Activated naive CD4-positive, alpha-beta T cell treated with anti-CD3 and anti-CD28 coated beads, Interleukin-2, amount 50 U/mL, for 72 hours (primary cell): ENCODE measurements at regions not wholly inside any gene's neighbourhood (a gene's known extent, or its start where the extent isn't known, plus 50 kb on each side); places are given as distances from the start of the nearest gene placed in this dataset.
A peak's percentile ranks its signal among the peaks of the same experiment; 100 is the strongest.

Source experiments
- ATAC-seq, 2 donors: fragments of 150-1000 bp; cut with Tn5 transposase; 2 replicates each; pipeline ENCODE4 v1.10.0; 2021; ENCODE audit warnings: mild to moderate bottlenecking in 2 of 2, moderate library complexity in 2 of 2
- DNase-seq, 2 donors: peaks; one replicate each; pipeline ENCODE4 v3.0.0; 2021 to 2022; ENCODE audit warnings: low spot score in 2 of 2
- H3K27ac Mint-ChIP-seq, 2 donors: one replicate each; pipeline ENCODE4 v1.8.0; 2022; ENCODE audit warnings: mild to moderate bottlenecking in 2 of 2, mixed read lengths in 2 of 2
- H3K36me3 Mint-ChIP-seq, 2 donors: one replicate each; pipeline ENCODE4 v1.8.0; 2022; ENCODE audit warnings: mixed read lengths in 2 of 2
- H3K9me3 Mint-ChIP-seq, 2 donors: one replicate each; pipeline ENCODE4 v1.8.0; 2022; ENCODE audit warnings: mixed read lengths in 2 of 2

DNA sequence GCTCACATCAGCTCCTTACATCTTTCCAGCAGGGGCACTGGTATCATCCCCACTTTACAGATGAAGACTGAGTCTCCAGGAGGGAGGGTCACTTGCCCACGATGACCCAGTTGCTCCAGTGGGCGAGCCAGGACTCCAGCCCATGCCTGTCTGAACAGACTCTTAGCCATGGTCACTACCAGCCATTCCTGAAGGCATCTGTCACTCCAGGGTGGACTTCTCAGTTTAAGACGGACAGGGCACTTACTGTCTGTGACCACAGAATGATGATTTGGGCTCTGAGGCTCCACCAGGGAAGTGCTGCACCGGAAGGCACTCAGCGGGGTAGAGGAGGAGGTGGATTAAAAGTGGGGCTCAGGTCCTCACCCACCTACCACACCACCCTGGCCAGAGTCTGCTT is 104.0 kb upstream of the SLC6A6 start:
- Mint-ChIP-seq H3K9me3 (no peaks in the 10 kb centered on the region), H3K27ac (no peak overlapping the region), H3K36me3 (no peaks in the 10 kb centered on the region)
- ATAC-seq (no peak), DNase-seq (no peak)

- Mint-ChIP-seq H3K27ac (no peak overlapping the region), H3K9me3 (no peaks in the 10 kb centered on the region), H3K36me3 (no peaks in the 10 kb centered on the region)
- DNase-seq = no peak
- ATAC-seq = no peak
Observed at GRCh38 chr3:14298991-14299555, 103.3 kb upstream of the SLC6A6 start.

DNA sequence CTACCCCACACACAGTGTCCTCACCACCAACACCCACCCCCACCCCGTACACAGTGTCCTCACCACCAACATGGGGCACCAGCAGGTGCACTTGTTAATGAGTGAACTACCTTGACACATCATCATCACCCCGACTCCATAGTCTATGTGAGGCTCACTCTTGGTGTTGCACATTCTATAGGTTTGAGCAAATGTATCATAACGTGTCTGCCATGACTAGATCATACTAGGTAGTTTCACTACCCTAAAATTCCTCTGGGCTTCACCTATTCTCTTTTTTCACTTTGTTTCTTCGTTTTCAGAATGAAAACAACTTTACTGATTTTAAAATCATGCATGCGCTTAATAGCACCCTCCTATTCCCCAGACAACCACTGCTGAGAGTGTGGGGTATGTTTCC is 102.6 kb upstream of the SLC6A6 start:
- H3K9me3 Mint-ChIP-seq = no peaks in the 10 kb centered on the region

DNA sequence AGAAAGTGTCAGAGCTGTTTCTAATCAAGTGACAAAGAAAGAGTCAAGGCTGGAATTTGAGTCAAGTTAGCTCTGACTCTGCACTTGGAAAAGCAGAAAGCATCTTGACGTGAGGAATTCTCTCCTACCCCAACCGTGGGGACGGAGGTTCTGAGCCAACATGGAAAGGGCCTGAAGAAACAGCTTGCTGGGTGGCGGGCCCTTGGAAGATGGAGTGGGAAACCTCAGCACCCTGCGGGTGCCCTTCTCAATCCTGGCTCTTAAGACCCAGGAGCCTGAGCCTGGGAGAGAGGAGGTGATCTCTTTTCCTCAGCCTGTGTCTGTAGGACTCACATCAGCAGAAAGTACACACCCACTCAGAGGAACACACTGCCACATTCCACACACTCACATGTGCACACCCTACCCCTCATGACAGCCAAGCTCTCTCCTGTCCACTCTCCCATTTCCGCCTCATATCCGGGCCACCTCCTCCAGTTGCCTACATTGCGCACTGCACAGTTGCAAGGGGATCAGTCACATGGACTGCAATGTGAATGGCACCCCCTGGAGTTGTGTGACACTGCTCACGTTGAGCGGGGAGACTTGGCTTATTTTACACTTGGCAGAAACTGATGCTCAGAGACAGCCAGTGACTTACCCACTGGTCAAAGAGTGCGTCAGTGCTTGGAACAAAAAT is 101.5 kb upstream of the SLC6A6 start:
- no peaks in the 10 kb centered on the region for H3K9me3 Mint-ChIP-seq
- DNase-seq = no peak
- no peaks in the 10 kb centered on the region for H3K36me3 Mint-ChIP-seq
- no peak for ATAC-seq
- no peak overlapping the region for H3K27ac Mint-ChIP-seq

More for the DNA sequence above, 102.6 kb upstream of the SLC6A6 start:
- Mint-ChIP-seq H3K27ac (no peak overlapping the region), H3K36me3 (no peaks in the 10 kb centered on the region)
- DNase-seq = no peak
- ATAC-seq = no peak

DNA sequence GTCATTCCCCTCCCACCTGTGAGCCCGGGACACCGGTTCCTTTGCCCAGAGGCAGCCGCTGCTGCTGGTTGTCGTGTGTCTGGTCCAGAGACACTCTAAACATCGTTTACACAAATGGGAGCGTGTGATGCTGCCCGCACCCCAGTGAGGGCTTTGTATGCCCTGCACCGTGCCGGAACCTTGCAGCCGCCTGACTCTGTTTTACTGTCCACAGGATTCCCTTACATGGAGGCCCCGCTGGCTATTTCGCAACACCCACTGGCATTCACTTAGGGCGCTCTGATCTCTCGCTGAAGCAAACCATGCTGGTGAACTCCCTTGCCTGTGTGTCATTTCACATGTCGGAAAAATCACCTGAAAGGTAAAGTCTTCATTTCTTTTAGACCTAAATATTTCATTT is 100.8 kb upstream of the SLC6A6 start:
- ATAC-seq (no peak), DNase-seq (no peak)
- no peak overlapping the region for H3K27ac Mint-ChIP-seq
- no peaks in the 10 kb centered on the region for H3K36me3 Mint-ChIP-seq
- H3K9me3 Mint-ChIP-seq = no peaks in the 10 kb centered on the region

GRCh38 chr3:14303336-14304100 is 98.9 kb upstream of the SLC6A6 start:
- no peaks in the 10 kb centered on the region for H3K9me3 Mint-ChIP-seq
- ATAC-seq (peak in 1 of 2 donors; percentile 39), DNase-seq (no peak)
- H3K27ac Mint-ChIP-seq = peak overlapping the region; percentile 15 to 35
- H3K36me3 Mint-ChIP-seq = no peaks in the 10 kb centered on the region

DNA sequence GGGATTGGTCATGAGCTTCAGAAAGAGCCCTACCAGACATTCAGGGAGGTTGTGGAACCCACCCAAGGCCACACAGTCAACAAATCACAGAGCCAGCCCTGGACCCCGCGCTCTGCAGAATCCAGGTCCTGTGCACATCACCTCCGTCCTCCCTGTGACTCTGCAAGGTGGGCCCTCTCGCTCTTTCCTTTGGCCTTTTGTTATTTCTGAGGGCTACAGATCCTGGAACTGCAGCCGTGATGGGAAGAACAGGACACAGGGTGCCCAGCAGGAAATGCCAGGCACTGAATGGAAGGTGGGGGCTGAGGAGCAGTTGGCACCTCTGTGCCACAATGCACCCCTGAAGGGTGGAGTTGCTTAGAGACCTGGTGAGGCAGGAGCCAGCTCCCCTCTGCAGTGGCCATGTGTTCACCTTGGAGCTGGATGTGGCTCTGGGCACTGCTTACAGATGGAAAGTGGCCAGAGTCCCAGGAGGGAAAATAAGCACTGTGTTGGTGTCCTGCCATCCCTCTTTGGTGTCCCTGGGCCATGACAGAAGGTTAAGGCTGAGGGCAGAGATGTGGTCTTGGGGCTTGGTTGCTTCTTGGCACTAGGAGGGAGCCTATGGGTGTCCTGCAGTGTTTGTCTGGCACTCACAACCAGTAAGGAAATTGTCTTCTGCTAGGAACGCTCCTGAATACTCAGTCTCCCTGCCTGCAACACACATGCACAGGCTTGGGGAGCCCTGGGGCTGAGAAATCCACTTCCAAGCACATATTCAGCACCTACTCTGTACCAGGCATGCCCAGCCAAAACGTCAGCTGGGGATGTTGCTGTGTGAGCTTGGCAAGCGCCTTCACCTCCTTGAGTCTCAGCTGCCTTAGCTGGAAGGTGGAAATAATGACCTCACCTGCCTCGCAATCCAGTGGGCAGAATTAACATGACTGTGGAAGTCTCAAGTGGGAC is 98.0 kb upstream of the SLC6A6 start:
- no peaks in the 10 kb centered on the region for H3K9me3 Mint-ChIP-seq
- H3K27ac Mint-ChIP-seq = no peak overlapping the region
- ATAC-seq (no peak), DNase-seq (no peak)
- H3K36me3 Mint-ChIP-seq = no peaks in the 10 kb centered on the region

DNA sequence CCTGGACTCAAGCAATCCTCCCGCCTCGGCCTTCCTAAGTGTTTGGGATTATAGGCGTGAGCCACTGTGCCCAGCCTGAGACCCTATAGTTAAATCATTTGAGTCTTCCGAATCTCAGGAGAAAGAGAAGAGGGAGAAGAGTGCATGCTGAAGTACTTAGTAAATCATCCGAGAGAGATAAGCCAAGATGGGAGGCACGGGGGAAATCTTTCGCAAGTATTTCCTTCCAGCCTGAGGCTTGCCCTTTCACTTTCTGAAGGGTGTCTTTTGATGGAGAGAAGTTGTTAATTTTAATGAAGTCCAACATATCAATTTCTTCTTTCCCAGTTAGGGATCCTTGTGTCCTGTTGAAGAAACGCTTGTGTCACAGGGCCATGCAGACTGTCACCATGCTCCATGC is 97.1 kb upstream of the SLC6A6 start:
- H3K36me3 Mint-ChIP-seq = no peaks in the 10 kb centered on the region
- no peak for ATAC-seq
- H3K9me3 Mint-ChIP-seq = no peaks in the 10 kb centered on the region
- no peak overlapping the region for H3K27ac Mint-ChIP-seq
- no peak for DNase-seq

- H3K9me3 Mint-ChIP-seq = no peaks in the 10 kb centered on the region
- no peaks in the 10 kb centered on the region for H3K36me3 Mint-ChIP-seq
- ATAC-seq = no peak
- no peak for DNase-seq
- no peak overlapping the region for H3K27ac Mint-ChIP-seq
Observed at GRCh38 chr3:14306142-14306541, 96.3 kb upstream of the SLC6A6 start.

DNA sequence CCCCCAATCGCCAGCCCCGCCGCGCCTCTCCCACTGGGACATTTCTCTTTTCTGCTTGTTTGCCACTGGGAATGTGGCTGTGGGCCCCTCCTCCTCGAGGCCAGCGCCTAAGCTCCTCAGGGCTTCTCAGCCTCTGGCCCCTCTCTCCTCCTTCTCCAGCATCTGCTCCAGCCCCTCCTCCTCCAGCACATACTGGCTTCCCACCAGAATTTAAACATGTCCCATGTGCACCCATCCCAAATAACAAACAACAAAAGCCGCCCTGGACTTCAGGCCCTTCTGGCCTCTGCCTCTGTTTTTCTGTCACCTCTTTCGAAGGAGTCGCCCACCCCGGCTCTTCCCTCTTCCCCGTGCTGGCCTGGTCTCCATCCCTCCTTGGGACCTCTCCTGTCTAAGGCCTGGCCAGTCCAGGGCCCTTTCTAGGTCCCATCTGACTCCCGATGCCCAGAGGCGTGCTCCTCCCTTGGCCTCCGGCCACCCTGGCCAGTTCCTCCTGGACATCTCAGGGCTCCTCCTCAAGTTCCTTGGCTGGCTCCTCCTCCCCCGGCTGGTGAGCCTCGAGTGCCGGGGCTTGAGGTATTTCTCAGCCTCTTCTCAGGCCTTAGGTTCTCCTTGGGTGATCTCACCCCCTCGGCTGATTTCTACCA is 94.6 kb upstream of the SLC6A6 start:
- Mint-ChIP-seq H3K9me3 (no peaks in the 10 kb centered on the region), H3K36me3 (no peaks in the 10 kb centered on the region), H3K27ac (peak overlapping the region in 1 of 2 donors; percentile 53)
- ATAC-seq = no peak
- no peak for DNase-seq

GRCh38 chr3:14311729-14312128 is 90.7 kb upstream of the SLC6A6 start:
- Mint-ChIP-seq H3K9me3 (no peaks in the 10 kb centered on the region), H3K27ac (no peak overlapping the region), H3K36me3 (no peaks in the 10 kb centered on the region)
- DNase-seq (no peak), ATAC-seq (no peak)

- Mint-ChIP-seq H3K9me3 (no peaks in the 10 kb centered on the region), H3K36me3 (no peaks in the 10 kb centered on the region), H3K27ac (no peak overlapping the region)
- DNase-seq (no peak), ATAC-seq (no peak)
Observed at GRCh38 chr3:14312375-14312774, 90.0 kb upstream of the SLC6A6 start.

- H3K36me3 Mint-ChIP-seq = peaks cover 5 to 6% of the 10 kb centered on the region in 2 donors
- no peak for DNase-seq
- peaks cover 5% of the 10 kb centered on the region in 2 donors for H3K9me3 Mint-ChIP-seq
- H3K27ac Mint-ChIP-seq = no peak overlapping the region
- no peak for ATAC-seq
Observed at GRCh38 chr3:14317057-14317553, 85.3 kb upstream of the SLC6A6 start.

DNA sequence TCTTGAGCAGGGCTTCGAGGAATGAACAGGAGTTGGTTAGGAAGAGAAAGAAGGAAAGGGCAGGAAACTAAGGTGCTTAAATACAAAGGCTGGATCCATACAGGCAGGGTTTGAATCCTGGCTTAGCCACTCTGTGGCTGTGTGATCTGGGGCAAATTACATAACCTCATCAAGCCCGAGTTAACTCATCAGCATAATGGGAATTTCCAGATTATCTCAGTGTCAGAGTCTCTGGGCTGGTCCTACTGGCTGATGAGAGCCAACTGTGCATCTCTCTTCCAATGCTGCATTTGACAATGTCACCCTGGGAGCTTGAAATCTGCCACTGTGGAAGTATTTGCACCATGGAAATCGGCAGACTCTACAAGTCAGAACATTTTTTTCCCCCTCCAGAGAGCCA is 83.8 kb upstream of the SLC6A6 start:
- peaks cover 5 to 6% of the 10 kb centered on the region in 2 donors for H3K36me3 Mint-ChIP-seq
- H3K27ac Mint-ChIP-seq = no peak overlapping the region
- H3K9me3 Mint-ChIP-seq = peaks cover 5% of the 10 kb centered on the region in 2 donors
- ATAC-seq (no peak), DNase-seq (no peak)

DNA sequence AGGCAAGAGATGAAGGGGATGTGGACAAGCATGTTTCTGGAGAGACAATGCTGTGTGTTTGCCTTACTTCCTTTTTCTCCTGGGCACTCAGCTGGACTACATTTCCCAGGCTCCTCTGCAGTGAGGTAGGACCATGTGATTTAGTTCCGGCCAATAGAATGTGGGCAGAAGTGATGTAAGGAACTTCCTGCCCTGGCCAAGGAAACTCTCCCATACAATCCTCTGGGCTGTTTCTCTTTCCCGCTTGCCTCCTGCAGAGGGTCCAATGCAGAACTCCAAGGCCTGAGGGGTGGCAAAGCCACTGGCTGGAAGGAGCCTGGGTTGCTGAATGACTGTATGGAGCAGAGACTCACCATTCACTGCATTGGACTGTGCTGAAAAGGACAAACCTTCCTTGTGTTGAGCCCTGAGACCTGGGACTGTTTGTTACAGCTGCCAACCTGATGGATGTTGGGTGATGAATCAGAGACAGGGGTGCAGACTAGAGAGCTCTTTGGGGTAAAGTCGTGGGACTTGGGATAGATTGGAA is 82.7 kb upstream of the SLC6A6 start:
- peak in 1 of 2 donors; percentile 18 for DNase-seq
- Mint-ChIP-seq H3K36me3 (peaks cover 5 to 6% of the 10 kb centered on the region in 2 donors), H3K9me3 (peaks cover 5% of the 10 kb centered on the region in 2 donors), H3K27ac (no peak overlapping the region)
- ATAC-seq = peak; percentile 94 to 95

GRCh38 chr3:14320219-14320618 is 82.2 kb upstream of the SLC6A6 start:
- no peak overlapping the region for H3K27ac Mint-ChIP-seq
- peaks cover 5 to 6% of the 10 kb centered on the region in 2 donors for H3K36me3 Mint-ChIP-seq
- H3K9me3 Mint-ChIP-seq = peaks cover 5% of the 10 kb centered on the region in 2 donors

More at GRCh38 chr3:14320219-14320618, 82.2 kb upstream of the SLC6A6 start:
- ATAC-seq (no peak), DNase-seq (no peak)
